ENCODE measurements at regions not wholly inside any gene's neighbourhood (a gene's known extent, or its start where the extent isn't known, plus 50 kb on each side); places are given as distances from the start of the nearest gene placed in this dataset.

DNA sequence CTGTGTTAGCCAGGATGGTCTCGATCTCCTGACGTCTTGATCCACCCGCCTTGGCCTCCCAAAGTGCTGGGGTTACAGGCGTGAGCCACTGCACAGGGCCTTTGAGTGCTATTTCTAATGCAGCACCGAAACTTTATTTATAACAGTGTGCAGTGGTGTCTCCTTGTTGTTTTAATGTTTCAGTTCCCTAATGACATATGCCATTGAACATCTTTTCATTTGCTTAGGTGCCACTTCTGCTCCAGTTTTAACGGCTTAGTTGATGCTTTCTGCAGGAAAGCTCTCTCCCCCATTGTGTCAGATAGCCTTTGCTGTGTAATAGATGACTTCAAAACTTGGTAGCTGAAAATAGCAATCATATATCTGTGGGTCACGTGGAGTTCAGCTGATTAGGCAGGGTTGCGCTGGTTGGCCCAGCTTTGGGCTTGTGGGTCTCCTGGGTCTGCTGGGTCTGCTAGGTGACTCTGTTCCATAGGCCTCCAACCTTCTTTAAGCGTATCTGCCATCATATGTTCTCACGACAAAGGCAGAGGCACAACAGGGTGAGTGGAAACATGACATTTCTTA lies 76.4 kb upstream of the SHISA3 start:
- H3K4me1 Mint-ChIP-seq (ENCODE audit: low read depth) = no peaks in the 10 kb centered on the region
- DNase-seq = no peak
- H3K4me3 Mint-ChIP-seq = no peak overlapping the region
- POLR2A ChIA-PET = no interaction called here
- no peak overlapping the region for H3K27ac Mint-ChIP-seq
- intact Hi-C loops (cut with micrococcal nuclease) = no loop called here
- H3K27me3 Mint-ChIP-seq = peaks cover 2% of the 10 kb centered on the region
- ATAC-seq = no peak
- CTCF ChIA-PET = no interaction called here
- H3K9me3 Mint-ChIP-seq = no peaks in the 10 kb centered on the region
- TF ChIP-seq, protein P1, sequence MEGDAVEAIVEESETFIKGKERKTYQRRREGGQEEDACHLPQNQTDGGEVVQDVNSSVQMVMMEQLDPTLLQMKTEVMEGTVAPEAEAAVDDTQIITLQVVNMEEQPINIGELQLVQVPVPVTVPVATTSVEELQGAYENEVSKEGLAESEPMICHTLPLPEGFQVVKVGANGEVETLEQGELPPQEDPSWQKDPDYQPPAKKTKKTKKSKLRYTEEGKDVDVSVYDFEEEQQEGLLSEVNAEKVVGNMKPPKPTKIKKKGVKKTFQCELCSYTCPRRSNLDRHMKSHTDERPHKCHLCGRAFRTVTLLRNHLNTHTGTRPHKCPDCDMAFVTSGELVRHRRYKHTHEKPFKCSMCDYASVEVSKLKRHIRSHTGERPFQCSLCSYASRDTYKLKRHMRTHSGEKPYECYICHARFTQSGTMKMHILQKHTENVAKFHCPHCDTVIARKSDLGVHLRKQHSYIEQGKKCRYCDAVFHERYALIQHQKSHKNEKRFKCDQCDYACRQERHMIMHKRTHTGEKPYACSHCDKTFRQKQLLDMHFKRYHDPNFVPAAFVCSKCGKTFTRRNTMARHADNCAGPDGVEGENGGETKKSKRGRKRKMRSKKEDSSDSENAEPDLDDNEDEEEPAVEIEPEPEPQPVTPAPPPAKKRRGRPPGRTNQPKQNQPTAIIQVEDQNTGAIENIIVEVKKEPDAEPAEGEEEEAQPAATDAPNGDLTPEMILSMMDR (IDR thresholded peaks at IDR 0.05) = no peak
- H3K36me3 Mint-ChIP-seq (ENCODE audit: low read depth) = no peaks in the 10 kb centered on the region

DNA sequence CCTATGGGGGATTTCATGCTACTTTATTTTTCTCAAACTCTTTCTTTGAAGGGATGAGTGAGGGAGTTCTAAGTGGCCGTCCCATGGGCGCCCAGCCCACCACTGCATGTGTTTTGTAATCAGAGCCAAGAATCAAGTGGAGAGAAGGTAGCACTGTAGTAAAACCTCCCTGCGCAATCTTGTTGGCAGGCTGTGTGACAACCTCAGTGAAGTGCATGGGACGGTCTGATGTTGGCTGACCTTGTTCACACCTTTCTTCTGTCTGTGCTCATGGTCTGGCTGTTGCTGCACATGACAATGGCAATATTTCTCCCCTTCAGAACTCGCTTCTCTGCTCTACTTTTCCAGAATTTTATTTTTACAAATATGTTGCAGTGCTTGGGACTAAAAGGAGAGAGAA lies 71.2 kb upstream of the SHISA3 start:
- TF ChIP-seq, protein P1 (IDR thresholded peaks at IDR 0.05) = no peak
- DNase-seq = no peak
- H3K4me3 Mint-ChIP-seq = no peak overlapping the region
- H3K36me3 Mint-ChIP-seq (ENCODE audit: low read depth) = no peaks in the 10 kb centered on the region
- H3K9me3 Mint-ChIP-seq = no peaks in the 10 kb centered on the region
- no peak overlapping the region for H3K27ac Mint-ChIP-seq
- no peak for ATAC-seq
- no peaks in the 10 kb centered on the region for H3K4me1 Mint-ChIP-seq (ENCODE audit: low read depth)
- H3K27me3 Mint-ChIP-seq = no peaks in the 10 kb centered on the region
- ChIA-PET CTCF (no interaction called here), POLR2A (no interaction called here)
- intact Hi-C loops (cut with micrococcal nuclease) = no loop called here

DNA sequence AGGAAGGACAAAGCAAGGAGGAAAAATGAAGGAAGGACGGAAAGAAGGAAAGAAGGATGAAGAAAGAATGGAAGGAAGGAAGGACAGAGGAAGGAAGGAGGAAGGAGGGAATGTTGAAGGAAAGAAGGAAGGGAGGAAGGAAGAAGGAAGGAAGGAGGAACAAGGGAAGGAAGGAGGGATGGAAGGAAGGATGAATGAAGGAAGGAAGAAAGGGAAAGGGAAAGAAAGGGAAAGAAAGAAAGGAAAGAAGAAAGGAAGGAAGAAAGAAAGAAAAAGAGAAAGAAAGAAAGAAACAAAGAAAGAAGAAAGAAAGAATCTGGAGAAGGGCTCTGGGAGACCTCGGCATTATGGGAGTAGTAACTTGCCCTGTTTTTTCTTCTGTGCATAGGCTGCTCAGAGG lies 70.8 kb upstream of the SHISA3 start:
- H3K36me3 Mint-ChIP-seq (ENCODE audit: low read depth) = no peaks in the 10 kb centered on the region
- ChIA-PET POLR2A (no interaction called here), CTCF (no interaction called here)
- H3K27ac Mint-ChIP-seq = no peak overlapping the region
- no peaks in the 10 kb centered on the region for H3K9me3 Mint-ChIP-seq
- no peak for ATAC-seq
- TF ChIP-seq, protein P1 (IDR thresholded peaks at IDR 0.05) = no peak
- no peak for DNase-seq
- peaks cover 2% of the 10 kb centered on the region for H3K27me3 Mint-ChIP-seq
- intact Hi-C loops (cut with micrococcal nuclease) = no loop called here
- no peaks in the 10 kb centered on the region for H3K4me1 Mint-ChIP-seq (ENCODE audit: low read depth)
- H3K4me3 Mint-ChIP-seq = no peak overlapping the region

DNA sequence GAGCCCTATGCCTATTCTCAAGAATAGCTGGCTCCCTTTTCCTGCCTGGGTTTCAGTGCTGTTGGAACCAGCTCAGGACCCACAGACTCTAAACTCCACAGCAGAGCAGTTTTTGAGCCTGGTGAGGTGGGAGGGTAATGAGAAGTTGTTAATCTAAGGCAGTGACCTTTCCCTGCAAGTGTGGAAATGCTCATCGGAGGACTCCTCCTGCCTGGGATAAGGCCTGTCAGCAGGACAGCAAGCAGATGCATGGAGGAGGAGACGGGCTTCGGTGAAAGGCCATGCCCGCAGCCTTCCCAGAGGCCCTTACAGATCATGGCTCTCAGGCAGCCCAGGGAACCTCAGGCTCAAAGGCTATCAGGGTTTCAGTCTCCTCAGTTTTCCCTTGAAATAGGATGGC lies 70.0 kb upstream of the SHISA3 start:
- Mint-ChIP-seq H3K4me3 (no peak overlapping the region), H3K9me3 (no peaks in the 10 kb centered on the region), H3K27me3 (peaks cover 4% of the 10 kb centered on the region), H3K27ac (no peak overlapping the region), H3K36me3 (ENCODE audit: low read depth) (no peaks in the 10 kb centered on the region), H3K4me1 (ENCODE audit: low read depth) (no peaks in the 10 kb centered on the region)
- intact Hi-C loops (cut with micrococcal nuclease) = no loop called here
- POLR2A ChIA-PET = no interaction called here
- TF ChIP-seq, protein P1 (IDR thresholded peaks at IDR 0.05) = no peak
- ATAC-seq (no peak), DNase-seq (no peak)
- CTCF ChIA-PET = no interaction called here

DNA sequence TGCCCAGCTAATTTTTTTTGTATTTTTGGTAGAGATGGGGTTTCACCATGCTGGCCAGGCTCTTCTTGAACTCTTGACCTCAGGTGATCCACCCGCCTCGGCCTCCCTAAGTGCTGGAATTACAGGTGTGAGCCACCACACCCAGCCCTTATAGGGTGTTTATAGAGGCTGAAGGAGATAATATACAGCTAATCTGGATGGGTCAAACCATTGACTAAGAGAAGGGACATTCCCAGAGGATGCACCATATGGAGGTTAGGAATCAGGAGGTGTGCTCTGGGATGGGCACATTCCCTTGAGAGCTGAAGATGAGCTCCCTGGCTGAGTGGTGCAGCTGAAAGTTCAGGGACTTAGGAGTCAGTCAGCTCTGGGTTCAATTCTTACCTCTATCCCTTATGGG lies 68.3 kb upstream of the SHISA3 start:
- DNase-seq = no peak
- intact Hi-C loops (cut with micrococcal nuclease) = no loop called here
- no peak for ATAC-seq
- H3K36me3 Mint-ChIP-seq (ENCODE audit: low read depth) = no peaks in the 10 kb centered on the region
- no peak overlapping the region for H3K4me3 Mint-ChIP-seq
- POLR2A ChIA-PET = no interaction called here
- H3K27ac Mint-ChIP-seq = no peak overlapping the region
- CTCF ChIA-PET = interaction anchor here (1.4 kb wide), 1 partner anchor 11 kb away, joined by 4 read pairs; no protein-coding TSS in a partner anchor
- TF ChIP-seq, protein P1 (IDR thresholded peaks at IDR 0.05) = no peak
- H3K27me3 Mint-ChIP-seq = peaks cover 4% of the 10 kb centered on the region
- H3K4me1 Mint-ChIP-seq (ENCODE audit: low read depth) = no peaks in the 10 kb centered on the region
- H3K9me3 Mint-ChIP-seq = no peaks in the 10 kb centered on the region
